ENCODE measurements at regions not wholly inside any gene's neighbourhood (a gene's known extent, or its start where the extent isn't known, plus 50 kb on each side); places are given as distances from the start of the nearest gene placed in this dataset.

DNA sequence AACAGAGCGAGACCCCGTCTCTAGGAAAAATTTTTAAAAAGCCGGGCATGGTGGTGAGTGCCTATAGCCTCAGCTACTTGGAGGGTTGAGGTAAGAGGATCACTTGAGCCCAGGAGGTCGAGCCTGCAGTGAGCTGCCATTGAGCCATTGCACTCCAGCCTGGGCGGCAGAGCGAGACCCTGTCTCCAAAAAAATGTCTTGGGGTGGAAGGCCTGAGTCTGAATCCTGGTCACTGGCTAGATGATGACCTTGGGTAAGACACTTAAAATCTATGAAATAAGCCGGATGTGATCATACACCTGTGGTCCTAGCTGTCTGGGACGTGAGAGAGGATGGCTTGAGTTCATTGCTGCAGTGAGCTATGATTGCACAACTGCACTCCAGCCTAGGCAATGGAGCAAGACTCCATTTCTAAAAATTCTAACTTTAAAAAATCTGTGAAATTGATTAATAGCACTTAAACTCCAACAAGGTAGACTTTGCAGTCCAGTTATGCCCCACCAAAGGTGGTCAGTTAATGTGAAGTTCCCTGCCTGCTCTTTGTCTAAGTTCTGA, 157.3 kb upstream of the UMPS start:
- TF ChIP-seq POLR2AphosphoS5 (IDR thresholded peaks at IDR 0.05; ENCODE audit: low read depth), result no peak
- TF ChIP-seq, protein P1, sequence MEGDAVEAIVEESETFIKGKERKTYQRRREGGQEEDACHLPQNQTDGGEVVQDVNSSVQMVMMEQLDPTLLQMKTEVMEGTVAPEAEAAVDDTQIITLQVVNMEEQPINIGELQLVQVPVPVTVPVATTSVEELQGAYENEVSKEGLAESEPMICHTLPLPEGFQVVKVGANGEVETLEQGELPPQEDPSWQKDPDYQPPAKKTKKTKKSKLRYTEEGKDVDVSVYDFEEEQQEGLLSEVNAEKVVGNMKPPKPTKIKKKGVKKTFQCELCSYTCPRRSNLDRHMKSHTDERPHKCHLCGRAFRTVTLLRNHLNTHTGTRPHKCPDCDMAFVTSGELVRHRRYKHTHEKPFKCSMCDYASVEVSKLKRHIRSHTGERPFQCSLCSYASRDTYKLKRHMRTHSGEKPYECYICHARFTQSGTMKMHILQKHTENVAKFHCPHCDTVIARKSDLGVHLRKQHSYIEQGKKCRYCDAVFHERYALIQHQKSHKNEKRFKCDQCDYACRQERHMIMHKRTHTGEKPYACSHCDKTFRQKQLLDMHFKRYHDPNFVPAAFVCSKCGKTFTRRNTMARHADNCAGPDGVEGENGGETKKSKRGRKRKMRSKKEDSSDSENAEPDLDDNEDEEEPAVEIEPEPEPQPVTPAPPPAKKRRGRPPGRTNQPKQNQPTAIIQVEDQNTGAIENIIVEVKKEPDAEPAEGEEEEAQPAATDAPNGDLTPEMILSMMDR (IDR thresholded peaks at IDR 0.05; ENCODE audit: insufficient read depth, low read length), result no peak
- no peak for TF ChIP-seq REST (IDR thresholded peaks at IDR 0.05; ENCODE audit: insufficient replicate concordance, low read depth)
- TF ChIP-seq GABPA (IDR thresholded peaks at IDR 0.05; ENCODE audit: low read depth), result no peak
- TF ChIP-seq SPI1 (IDR thresholded peaks at IDR 0.05; ENCODE audit: borderline replicate concordance, low read depth), result no peak
